GM18505 (cell line): ENCODE measurements at regions not wholly inside any gene's neighbourhood (a gene's known extent, or its start where the extent isn't known, plus 50 kb on each side); places are given as distances from the start of the nearest gene placed in this dataset.
"Not testable (repeated sequence)": the region's sequence is repeated elsewhere in the genome, so short reads cannot be mapped to it uniquely, and the experiment has no call there.

Experiments
- ATAC-seq: cut with Tn5 transposase; IDR thresholded peaks from one replicate; pipeline ENCODE4 v1.9.1; 2021; ENCODE audit not compliant: unreplicated experiment
- POLR2A ChIP-seq: IDR thresholded peaks from 4 replicates; pipeline ENCODE4 v1.6.1; 2011; ENCODE audit warnings: borderline replicate concordance; ENCODE audit not compliant: insufficient read depth, insufficient read length; ENCODE audit errors: extremely low read depth

GRCh38 chr1:60504206-60504840, 430.8 kb upstream of the C1orf87 start:
- no peak for TF ChIP-seq POLR2A
- ATAC-seq: no peak

DNA sequence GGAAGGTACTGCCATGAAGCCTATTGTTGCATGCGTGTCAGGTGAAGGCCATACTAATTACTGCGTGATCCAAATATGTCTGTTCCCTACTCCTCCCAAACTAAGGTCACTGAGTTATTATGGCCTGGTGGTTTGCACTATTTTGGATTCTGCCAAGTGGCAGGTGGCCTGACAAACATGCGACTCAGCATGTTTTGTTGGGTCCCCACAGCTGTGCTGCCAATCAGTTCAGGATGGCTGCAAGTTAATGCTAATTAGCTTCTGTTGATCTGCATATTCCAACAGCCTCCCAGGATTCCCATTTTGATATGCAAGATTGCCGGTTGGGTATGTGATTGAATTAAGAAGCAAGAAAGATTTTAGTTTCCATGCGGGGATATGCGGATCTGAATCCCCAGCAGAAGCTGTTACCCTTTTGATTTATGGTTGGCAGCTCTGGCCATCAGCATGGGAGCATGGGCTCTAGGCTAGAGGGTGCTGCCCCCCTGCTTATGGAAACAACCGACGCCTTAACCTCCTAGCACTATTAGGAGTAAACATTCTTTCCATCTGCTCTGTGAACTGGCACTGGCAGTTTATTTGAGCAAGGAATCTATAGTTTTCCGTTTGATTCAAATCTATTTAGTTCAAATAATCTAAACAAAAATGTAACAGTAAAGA, 429.8 kb upstream of the C1orf87 start:
- no peak for TF ChIP-seq POLR2A
- ATAC-seq: no peak

GRCh38 chr1:60502506-60502905, 428.9 kb upstream of the C1orf87 start:
- TF ChIP-seq POLR2A: no peak
- no peak for ATAC-seq

DNA sequence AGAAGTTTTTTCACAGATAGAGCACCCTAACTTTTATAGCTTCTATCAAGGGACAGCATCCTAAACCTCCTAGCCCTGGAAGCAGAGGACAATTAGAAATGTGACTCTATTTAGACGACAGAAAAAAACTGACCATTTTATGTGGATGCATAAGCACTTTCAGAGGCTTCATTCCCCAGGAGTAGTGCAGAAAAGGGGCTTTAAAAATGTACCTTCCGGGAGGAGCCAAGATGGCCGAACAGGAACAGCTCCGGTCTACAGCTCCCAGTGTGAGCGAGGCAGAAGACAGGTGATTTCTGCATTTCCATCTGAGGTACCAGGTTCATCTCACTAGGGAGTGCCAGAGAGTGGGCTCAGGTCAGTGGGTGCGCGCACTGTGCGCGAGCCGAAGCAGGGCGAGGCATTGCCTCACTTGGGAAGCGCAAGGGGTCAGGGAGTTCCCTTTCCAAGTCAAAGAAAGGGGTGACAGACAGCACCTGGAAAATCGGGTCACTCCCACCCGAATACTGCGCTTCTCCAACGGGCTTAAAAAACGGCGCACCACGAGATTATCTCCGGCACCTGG, 416.4 kb upstream of the C1orf87 start:
- not testable (repeated sequence) for ATAC-seq

- TF ChIP-seq POLR2A: no peak
- ATAC-seq: no peak
Measured at GRCh38 chr1:60488847-60489246, 415.3 kb upstream of the C1orf87 start.

DNA sequence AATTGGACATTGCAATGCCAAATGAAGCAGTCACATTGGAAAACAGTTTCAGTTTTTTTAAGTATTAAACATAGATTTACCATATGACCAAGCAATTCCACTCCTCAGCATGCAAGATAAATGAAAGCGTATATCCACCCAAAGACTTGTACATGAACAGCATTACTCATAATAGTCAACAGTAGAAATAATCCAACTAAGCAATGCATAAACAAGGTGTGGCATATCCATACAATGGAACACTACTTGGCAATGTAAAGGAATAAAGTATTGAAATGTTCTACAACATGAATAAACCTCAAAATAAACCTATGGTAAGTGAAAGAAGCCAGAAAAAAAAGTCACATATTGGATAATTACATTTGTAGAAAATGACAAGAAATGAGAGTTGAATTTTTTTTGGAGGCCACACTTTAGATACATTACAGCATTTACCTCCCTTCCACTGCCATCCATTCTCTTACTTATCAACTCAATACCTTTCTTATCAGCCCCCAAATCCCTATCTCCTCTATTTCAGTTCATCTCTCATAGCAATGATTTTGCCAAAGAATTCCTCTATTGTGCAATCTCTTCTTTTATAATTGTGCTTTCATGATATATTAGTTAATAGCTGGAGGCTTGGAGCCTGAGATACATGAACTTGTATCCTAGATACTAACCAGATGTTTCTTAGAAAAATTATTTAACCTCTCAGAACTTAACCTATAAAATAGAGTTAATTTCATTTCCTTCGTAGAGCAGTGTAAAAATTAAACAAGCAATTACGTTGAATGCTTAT, 414.2 kb upstream of the C1orf87 start:
- no peak for TF ChIP-seq POLR2A
- no peak for ATAC-seq

DNA sequence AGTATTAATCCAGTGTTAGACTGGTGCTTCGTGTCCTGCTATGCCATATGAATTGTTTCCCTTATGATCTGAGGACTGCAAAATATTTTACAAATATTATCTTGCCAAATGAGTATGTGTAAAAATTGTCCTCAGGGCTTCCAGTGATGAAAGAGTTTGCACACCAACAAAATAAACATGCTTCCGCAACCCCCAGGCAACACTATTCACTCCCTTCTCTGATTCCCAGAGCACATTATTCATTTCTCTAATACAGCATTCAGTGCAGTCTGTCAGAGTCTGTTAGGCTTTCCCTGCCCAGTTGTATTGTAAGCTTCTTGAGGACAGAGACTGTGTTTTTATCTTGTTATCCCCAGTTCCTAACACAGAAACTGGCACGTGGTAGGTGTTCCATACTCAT, 409.9 kb upstream of the C1orf87 start:
- no peak for ATAC-seq
- no peak for TF ChIP-seq POLR2A

- no peak for TF ChIP-seq POLR2A
Measured at GRCh38 chr1:60470246-60470645, 396.7 kb upstream of the C1orf87 start.

GRCh38 chr1:60463786-60464185, 390.2 kb upstream of the C1orf87 start:
- ATAC-seq: no peak
- no peak for TF ChIP-seq POLR2A

More at GRCh38 chr1:60470246-60470645, 396.7 kb upstream of the C1orf87 start:
- no peak for ATAC-seq

DNA sequence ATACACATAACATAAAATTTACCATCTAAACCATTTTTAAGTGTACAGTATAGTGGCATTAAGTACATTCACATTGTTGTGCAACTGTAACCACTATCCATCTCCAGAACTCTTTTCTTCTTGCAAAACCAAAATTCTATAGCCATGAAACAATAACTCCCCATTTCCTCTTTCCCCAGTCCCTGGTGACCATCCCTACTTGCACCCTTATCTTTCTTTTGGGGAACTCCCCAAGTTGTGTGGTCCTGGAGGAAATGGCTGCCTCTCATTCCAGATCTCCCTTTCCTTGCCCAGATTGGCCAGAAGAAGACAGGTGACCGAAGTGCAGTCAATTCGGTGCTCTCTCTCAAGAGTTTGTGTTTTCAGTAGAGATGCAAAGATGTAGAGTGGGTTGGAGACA, 389.6 kb upstream of the C1orf87 start:
- TF ChIP-seq POLR2A: no peak
- no peak for ATAC-seq

DNA sequence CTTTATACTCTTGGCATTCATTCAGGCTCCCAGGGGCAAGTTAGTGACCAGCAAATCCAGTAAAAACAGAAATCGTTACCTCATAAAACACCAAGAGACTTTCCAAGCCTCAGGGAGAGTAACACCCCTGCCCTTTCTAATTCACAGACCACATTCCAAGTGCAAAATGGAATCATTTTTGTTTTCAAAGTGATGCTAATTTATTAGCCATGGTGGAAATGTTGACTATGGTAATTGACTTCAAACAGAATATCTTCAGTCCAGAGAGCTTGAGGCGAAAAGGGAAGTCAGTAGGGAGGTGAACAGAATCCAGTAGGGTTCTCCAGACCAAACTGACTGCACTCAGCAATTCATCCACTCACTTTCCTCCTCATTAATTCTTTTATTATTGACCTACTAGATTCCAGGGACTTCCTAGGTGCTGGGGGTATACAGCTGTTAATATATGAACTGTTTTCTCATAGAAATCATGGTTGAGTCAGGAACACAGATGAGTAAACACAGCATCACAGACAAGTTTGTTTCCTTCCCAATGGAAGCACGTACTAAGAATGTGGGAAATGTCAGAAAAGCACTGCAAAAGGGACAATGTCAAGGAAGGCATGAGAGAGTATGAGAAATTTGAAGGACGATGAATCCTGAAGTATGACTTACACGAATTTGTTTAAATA, 388.5 kb upstream of the C1orf87 start:
- ATAC-seq: no peak
- TF ChIP-seq POLR2A: no peak

DNA sequence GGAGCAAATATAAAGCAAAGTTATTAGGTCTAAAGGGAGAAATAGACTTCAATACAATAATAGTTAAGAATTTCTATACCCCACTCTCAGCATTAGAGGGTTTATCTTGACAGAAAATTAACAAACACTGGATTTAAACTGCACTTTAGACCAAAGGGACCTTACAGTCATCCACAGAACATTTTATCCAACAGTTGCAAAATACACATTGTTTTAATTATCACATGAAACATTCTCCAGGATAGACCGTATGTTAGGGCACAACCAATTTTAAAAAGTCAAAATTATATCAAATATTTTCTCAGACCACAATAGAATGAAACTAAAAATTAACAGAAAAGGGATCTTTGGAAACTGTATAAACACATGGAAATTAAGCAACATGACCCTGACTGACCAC, 384.5 kb upstream of the C1orf87 start:
- no peak for ATAC-seq
- no peak for TF ChIP-seq POLR2A

DNA sequence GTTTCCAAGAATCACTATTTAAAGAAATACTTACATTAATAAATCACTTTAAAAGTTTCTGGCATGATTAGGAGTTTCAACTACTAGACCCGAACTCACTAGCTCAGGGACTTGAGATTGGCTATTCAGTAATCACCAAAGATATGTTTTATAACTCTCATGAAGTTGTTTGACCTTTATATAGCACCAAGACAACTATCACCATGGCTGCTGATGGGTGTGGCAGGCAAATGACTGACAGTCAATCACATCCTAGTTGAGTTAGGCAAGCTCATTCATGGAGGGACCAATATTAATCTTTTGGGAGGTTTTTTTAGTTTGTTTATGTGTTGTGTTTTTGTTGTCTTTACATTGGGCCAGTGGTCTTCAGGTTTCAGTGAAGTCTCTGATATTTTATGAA, 376.3 kb upstream of the C1orf87 start:
- no peak for TF ChIP-seq POLR2A
- no peak for ATAC-seq

DNA sequence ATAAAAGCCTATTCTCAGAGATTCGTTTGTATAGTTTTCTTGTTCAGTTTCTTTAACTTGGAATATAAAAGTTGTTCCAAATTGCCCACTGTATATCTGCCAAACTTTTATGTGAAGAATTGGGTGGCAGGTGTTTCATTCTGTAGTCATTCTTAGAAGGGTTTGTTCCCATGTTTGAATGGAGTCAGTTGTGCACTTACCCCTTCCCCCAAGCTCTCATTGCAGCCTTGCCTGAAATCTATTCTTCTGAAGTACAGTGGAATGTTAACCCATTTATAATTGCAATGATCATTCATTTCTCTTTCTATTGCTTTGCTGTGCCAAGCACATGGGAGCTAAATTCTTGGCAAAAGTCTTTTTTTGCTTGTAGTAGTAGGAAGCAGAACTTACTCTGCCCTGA, 375.3 kb upstream of the C1orf87 start:
- no peak for TF ChIP-seq POLR2A
- ATAC-seq: no peak

GRCh38 chr1:60444680-60445079, 371.1 kb upstream of the C1orf87 start:
- no peak for TF ChIP-seq POLR2A
- no peak for ATAC-seq
